HepG2 (cell line): ENCODE measurements at regions not wholly inside any gene's neighbourhood (a gene's known extent, or its start where the extent isn't known, plus 50 kb on each side); places are given as distances from the start of the nearest gene placed in this dataset.

Experiments
- ATAC-seq: fragments of 200-7000 bp; cut with Tn5 transposase; 3 replicates; pipeline ENCODE4 v1.9.1; 2020; ENCODE audit warnings: mild to moderate bottlenecking, moderate library complexity
- BruUV-seq: library from RNA; stranded (reverse); fragments of 400-500 nt; replicated peaks from 2 replicates; lab custom pipeline; 2021; lab: Mats Ljungman, UMichigan
- CTCF ChIA-PET: fragments of 300-600 bp; formaldehyde crosslinking; extraction: SDS; loops from one replicate; lab custom pipeline; 2021; ENCODE audit warnings: low total read pairs, inconsistent platforms, low intra/inter-chr PET ratio; lab: Yijun Ruan, JAX
- POLR2A ChIA-PET: fragments of 350-600 bp; sonication (Branson Sonifier 250); formaldehyde crosslinking; loops from one replicate; lab custom pipeline; 2020; ENCODE audit warnings: antibody characterized with exemption, inconsistent platforms; lab: Yijun Ruan, JAX
- DNase-seq: peaks from one replicate; pipeline ENCODE4 v3.0.0-alpha.2; 2015; ENCODE audit warnings: low spot score
- FAIRE-seq: peaks from 3 replicates; lab custom pipeline; 2011; peaks lifted over from hg19 to GRCh38; lab: Jason Lieb, UNC
- H2AFZ ChIP-seq: one replicate; pipeline ENCODE4 v1.6.1; 2011; ENCODE audit warnings: low read length, inconsistent platforms
- H3K27ac ChIP-seq: fragments of 300-600 bp; 3 replicates; pipeline ENCODE4 v1.8.0; 2011; ENCODE audit warnings: mixed run types, mild to moderate bottlenecking, mixed read lengths, low read length, inconsistent platforms; ENCODE audit not compliant: insufficient read depth; ENCODE audit errors: extremely low read length
- H3K27me3 ChIP-seq, 2 experiments: fragments of 200-600 bp in 1 of 2; 2 replicates in 1 of 2; 3 replicates in 1 of 2; pipeline versions ENCODE4 v1.6.0 to v1.8.0; 2011; ENCODE audit warnings: low read length in 2 of 2, mild to moderate bottlenecking in 2 of 2, moderate library complexity in 2 of 2, inconsistent platforms in 1 of 2; ENCODE audit not compliant: insufficient read depth in 2 of 2, control insufficient read depth in 1 of 2
- H3K36me3 ChIP-seq, 2 experiments: fragments of 200-600 bp in 1 of 2; replicated peaks in 1 of 2; 2 replicates in 1 of 2; 3 replicates in 1 of 2; pipeline versions ENCODE4 v1.5.1 to v1.8.0; 2011; ENCODE audit warnings: low read length in 2 of 2, inconsistent platforms in 1 of 2; ENCODE audit not compliant: insufficient read depth in 2 of 2, control insufficient read depth in 1 of 2
- H3K4me1 ChIP-seq: 2 replicates; pipeline ENCODE4 v1.5.1; 2012; ENCODE audit warnings: low read length, inconsistent platforms; ENCODE audit not compliant: insufficient read depth
- H3K4me2 ChIP-seq: 2 replicates; pipeline ENCODE4 v1.6.0; 2011; ENCODE audit warnings: low read depth, low read length, inconsistent platforms
- H3K4me3 ChIP-seq, 3 experiments: fragments of 200-600 bp in 1 of 3; sonication (generic), shearing (Covaris generic) in 1 of 3; replicated peaks in 1 of 3; 2 replicates each; pipeline ENCODE4 v1.5.1; 2011 to 2016; ENCODE audit warnings: low read length in 3 of 3, inconsistent platforms in 2 of 3, low read depth in 2 of 3, mild to moderate bottlenecking in 2 of 3, control low read depth in 1 of 3, mixed read lengths in 1 of 3; ENCODE audit not compliant: insufficient read depth in 1 of 3
- H3K79me2 ChIP-seq: one replicate; pipeline ENCODE4 v1.6.1; 2011; ENCODE audit warnings: low read length, inconsistent platforms; ENCODE audit not compliant: insufficient read depth
- H3K9ac ChIP-seq: 2 replicates; pipeline ENCODE4 v1.6.0; 2011; ENCODE audit warnings: mild to moderate bottlenecking, low read depth, low read length, inconsistent platforms; ENCODE audit not compliant: insufficient read depth
- H3K9me3 ChIP-seq: 2 replicates; pipeline ENCODE4 v1.5.1; 2012; ENCODE audit warnings: mild to moderate bottlenecking, low read length
- H4K20me1 ChIP-seq: 2 replicates; pipeline ENCODE4 v1.6.0; 2011; ENCODE audit warnings: inconsistent platforms, mild to moderate bottlenecking, low read length, moderate library complexity; ENCODE audit not compliant: insufficient read depth
- CAMTA2 ChIP-seq: sonication (generic); formaldehyde crosslinking; IDR thresholded peaks from 2 replicates; pipeline ENCODE4 v1.4.0; 2020; ENCODE audit warnings: mild to moderate bottlenecking, missing genetic modification reagents, borderline replicate concordance
- MEIS1 ChIP-seq: sonication (generic); formaldehyde crosslinking; IDR thresholded peaks from 2 replicates; pipeline ENCODE4 v1.9.0; 2021; ENCODE audit warnings: mild to moderate bottlenecking, missing genetic modification reagents, moderate library complexity, borderline replicate concordance
- MIXL1 ChIP-seq: IDR thresholded peaks from 2 replicates; pipeline ENCODE4 v1.6.1; 2016
- NONO ChIP-seq, 2 experiments: fragments of 450-650 bp in 1 of 2; sonication (generic) in 1 of 2; formaldehyde crosslinking in 1 of 2; IDR thresholded peaks in 1 of 2; conservative IDR thresholded peaks in 1 of 2; 2 replicates each; pipeline versions ENCODE4 v1.6.1 to v1.8.0; 2017 to 2022; ENCODE audit warnings: mild to moderate bottlenecking in 1 of 2, missing genetic modification reagents in 1 of 2, moderate library complexity in 1 of 2
- RXRB ChIP-seq: IDR thresholded peaks from 2 replicates; pipeline ENCODE4 v1.6.1; 2016; ENCODE audit warnings: borderline replicate concordance, missing genetic modification reagents, missing compliant biosample characterization
- STAG1 ChIP-seq: sonication (generic); formaldehyde crosslinking; IDR thresholded peaks from 2 replicates; pipeline ENCODE4 v1.4.0; 2020; ENCODE audit warnings: missing genetic modification reagents
- XRCC5 ChIP-seq: fragments of 200-400 bp; formaldehyde crosslinking; optimal IDR thresholded peaks from 2 replicates; pipeline ENCODE3; 2017; ENCODE audit warnings: mild to moderate bottlenecking, low read length
- ZMYM3 ChIP-seq: sonication (generic); formaldehyde crosslinking; IDR thresholded peaks from 2 replicates; pipeline ENCODE4 v1.5.1; 2020; ENCODE audit warnings: mild to moderate bottlenecking, missing genetic modification reagents
- ZMYM4 ChIP-seq: sonication (generic); formaldehyde crosslinking; IDR thresholded peaks from 2 replicates; pipeline ENCODE4 v1.8.1; 2023; ENCODE audit warnings: mild to moderate bottlenecking, missing genetic modification reagents
- ZNF772 ChIP-seq: sonication (generic); formaldehyde crosslinking; IDR thresholded peaks from 2 replicates; pipeline ENCODE4 v1.5.0; 2020; ENCODE audit warnings: mild to moderate bottlenecking, missing genetic modification reagents
- WGBS: methylation state at CpG from one replicate; pipeline ENCODE4 v1.1.6; 2017; ENCODE audit warnings: low lambda C conversion rate; 5-methylcytosine and 5-hydroxymethylcytosine counted together
- in situ Hi-C: cut with HindIII; loops from 2 replicates; pipeline ENCODE4 v1.10.0; 2017; ENCODE audit warnings: low pct_unique_long_range_greater_than_20kb; ENCODE audit not compliant: extremely low pct_ligation_motif_present
- intact Hi-C: fragments of 100-400 bp; cut with micrococcal nuclease; formaldehyde crosslinking; loops from one replicate; pipeline ENCODE4 v1.10.0; 2022; ENCODE audit not compliant: unreplicated experiment
- TF ChIP-seq, protein P1 (sequence below): sonication (generic); formaldehyde crosslinking; IDR thresholded peaks from 2 replicates; pipeline ENCODE4 v1.9.0; 2022; ENCODE audit warnings: missing genetic modification reagents, mild to moderate bottlenecking, borderline replicate concordance
- TF ChIP-seq, protein P2 (sequence below): sonication (generic); formaldehyde crosslinking; IDR thresholded peaks from 2 replicates; pipeline ENCODE4 v1.4.0; 2020; ENCODE audit warnings: missing genetic modification reagents
- TF ChIP-seq, protein P3 (sequence below), 2 experiments: IDR thresholded peaks; 2 replicates each; pipeline ENCODE4 v1.6.1; 2011 to 2012; ENCODE audit warnings: low read length in 2 of 2, borderline replicate concordance in 1 of 2, low read depth in 1 of 2, mild to moderate bottlenecking in 1 of 2, moderate library complexity in 1 of 2

DNA sequence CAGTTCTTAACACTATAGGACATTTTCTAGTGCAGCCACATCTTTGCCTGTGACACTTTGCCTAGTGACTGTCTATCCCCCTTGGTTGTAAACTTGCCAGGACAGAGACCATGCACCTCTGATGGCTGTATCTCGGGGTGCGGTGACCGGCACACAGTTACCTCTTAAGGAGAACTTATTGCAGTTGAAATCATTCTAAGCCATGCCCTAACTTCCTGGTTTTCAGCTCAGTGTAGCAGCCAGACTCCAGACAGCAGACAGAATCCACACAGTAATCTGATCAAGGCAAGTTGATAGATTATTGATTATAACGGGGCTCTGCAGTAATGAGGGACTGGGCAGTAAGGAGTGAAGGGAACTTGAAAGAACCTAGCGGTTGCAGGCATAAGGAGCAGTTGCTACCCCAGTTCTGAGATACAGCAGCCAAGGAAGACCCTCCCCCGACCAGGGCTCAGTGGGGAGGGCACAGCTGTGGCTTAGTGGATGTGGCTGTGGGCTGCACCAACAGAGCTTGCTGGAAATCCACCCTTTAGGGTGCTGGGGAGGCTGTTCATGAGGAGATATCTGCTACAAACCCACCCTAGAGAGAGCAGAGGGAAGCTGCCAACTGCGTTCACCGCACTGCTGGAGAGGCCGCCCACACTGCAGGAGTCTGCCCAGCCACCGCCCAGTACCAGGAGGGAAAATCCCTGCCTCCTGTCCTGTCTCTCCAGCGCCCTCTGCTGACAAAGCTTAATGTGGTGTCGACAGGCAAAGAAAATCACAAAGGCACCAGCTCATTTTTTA is 58.2 kb upstream of the BEGAIN start:
- peaks cover 16% of the 10 kb centered on the region for H3K4me1 ChIP-seq
- BruUV-seq, result no TSS peak
- intact Hi-C loops (loop anchor here (1.0 to 2.0 kb wide), 4 partner anchors 121 to 262 kb away; no protein-coding TSS in a partner anchor), in situ Hi-C loops (no loop called here)
- H3K4me3 ChIP-seq, result no peak overlapping the region
- FAIRE-seq (peak; percentile 87), DNase-seq (peak; percentile 75), ATAC-seq (peak; percentile 88)
- WGBS, result 61% methylated on average over 5 of the region's 12 CpGs
- no peaks in the 10 kb centered on the region for H3K36me3 ChIP-seq
- H3K4me2 ChIP-seq, result peak overlapping the region; percentile 33
- no peaks in the 10 kb centered on the region for H4K20me1 ChIP-seq
- H3K27ac ChIP-seq, result no peak overlapping the region
- no peak overlapping the region for H3K9ac ChIP-seq
- no peaks in the 10 kb centered on the region for H3K79me2 ChIP-seq
- no peak overlapping the region for H2AFZ ChIP-seq
- H3K9me3 ChIP-seq, result no peaks in the 10 kb centered on the region
- POLR2A ChIA-PET, result interaction anchor here (0.9 to 1.7 kb wide), 3 partner anchors 260 to 643 kb away, joined by 3 to 4 read pairs (median 3); no protein-coding TSS in a partner anchor
- H3K27me3 ChIP-seq, result peaks cover 4 to 6% of the 10 kb centered on the region in 2 experiments; a peak in 1 of 5 replicates
- CTCF ChIA-PET, result interaction anchor here (1.0 to 2.4 kb wide), 6 partner anchors 120 to 1020 kb away, joined by 3 to 15 read pairs (median 11); no protein-coding TSS in a partner anchor
- TF ChIP-seq ZMYM4 (CRISPR knock-in tag), result peak; percentile 24; the same call in 1 of the 2 replicates
- peak; percentile 83 for TF ChIP-seq XRCC5
- TF ChIP-seq STAG1 (CRISPR knock-in tag), result peak; percentile 89
- TF ChIP-seq, protein P1, sequence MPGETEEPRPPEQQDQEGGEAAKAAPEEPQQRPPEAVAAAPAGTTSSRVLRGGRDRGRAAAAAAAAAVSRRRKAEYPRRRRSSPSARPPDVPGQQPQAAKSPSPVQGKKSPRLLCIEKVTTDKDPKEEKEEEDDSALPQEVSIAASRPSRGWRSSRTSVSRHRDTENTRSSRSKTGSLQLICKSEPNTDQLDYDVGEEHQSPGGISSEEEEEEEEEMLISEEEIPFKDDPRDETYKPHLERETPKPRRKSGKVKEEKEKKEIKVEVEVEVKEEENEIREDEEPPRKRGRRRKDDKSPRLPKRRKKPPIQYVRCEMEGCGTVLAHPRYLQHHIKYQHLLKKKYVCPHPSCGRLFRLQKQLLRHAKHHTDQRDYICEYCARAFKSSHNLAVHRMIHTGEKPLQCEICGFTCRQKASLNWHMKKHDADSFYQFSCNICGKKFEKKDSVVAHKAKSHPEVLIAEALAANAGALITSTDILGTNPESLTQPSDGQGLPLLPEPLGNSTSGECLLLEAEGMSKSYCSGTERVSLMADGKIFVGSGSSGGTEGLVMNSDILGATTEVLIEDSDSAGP (CRISPR knock-in tag), result no peak
- no peak for TF ChIP-seq ZMYM3 (CRISPR knock-in tag)
- peak; percentile 52; the same call in 1 of the 2 replicates for TF ChIP-seq MIXL1 (CRISPR knock-in tag)
- no peak for TF ChIP-seq CAMTA2 (CRISPR knock-in tag)
- TF ChIP-seq ZNF772, result no peak
- TF ChIP-seq, protein P2, sequence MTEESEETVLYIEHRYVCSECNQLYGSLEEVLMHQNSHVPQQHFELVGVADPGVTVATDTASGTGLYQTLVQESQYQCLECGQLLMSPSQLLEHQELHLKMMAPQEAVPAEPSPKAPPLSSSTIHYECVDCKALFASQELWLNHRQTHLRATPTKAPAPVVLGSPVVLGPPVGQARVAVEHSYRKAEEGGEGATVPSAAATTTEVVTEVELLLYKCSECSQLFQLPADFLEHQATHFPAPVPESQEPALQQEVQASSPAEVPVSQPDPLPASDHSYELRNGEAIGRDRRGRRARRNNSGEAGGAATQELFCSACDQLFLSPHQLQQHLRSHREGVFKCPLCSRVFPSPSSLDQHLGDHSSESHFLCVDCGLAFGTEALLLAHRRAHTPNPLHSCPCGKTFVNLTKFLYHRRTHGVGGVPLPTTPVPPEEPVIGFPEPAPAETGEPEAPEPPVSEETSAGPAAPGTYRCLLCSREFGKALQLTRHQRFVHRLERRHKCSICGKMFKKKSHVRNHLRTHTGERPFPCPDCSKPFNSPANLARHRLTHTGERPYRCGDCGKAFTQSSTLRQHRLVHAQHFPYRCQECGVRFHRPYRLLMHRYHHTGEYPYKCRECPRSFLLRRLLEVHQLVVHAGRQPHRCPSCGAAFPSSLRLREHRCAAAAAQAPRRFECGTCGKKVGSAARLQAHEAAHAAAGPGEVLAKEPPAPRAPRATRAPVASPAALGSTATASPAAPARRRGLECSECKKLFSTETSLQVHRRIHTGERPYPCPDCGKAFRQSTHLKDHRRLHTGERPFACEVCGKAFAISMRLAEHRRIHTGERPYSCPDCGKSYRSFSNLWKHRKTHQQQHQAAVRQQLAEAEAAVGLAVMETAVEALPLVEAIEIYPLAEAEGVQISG (CRISPR knock-in tag), result peak; percentile 10; the same call in 1 of the 2 replicates
- TF ChIP-seq RXRB, result 0 out of 2 replicates have a peak, but pooled peaks have one; percentile 31
- TF ChIP-seq NONO (IDR thresholded peaks at IDR 0.05), result no peak
- TF ChIP-seq NONO (CRISPR knock-in tag; conservative IDR thresholded peaks at IDR 0.05), result 0 out of 2 replicates have a peak, but pooled peaks have one; percentile 39
- TF ChIP-seq MEIS1, result 0 out of 2 replicates have a peak, but pooled peaks have one; percentile 41
- TF ChIP-seq, protein P3, sequence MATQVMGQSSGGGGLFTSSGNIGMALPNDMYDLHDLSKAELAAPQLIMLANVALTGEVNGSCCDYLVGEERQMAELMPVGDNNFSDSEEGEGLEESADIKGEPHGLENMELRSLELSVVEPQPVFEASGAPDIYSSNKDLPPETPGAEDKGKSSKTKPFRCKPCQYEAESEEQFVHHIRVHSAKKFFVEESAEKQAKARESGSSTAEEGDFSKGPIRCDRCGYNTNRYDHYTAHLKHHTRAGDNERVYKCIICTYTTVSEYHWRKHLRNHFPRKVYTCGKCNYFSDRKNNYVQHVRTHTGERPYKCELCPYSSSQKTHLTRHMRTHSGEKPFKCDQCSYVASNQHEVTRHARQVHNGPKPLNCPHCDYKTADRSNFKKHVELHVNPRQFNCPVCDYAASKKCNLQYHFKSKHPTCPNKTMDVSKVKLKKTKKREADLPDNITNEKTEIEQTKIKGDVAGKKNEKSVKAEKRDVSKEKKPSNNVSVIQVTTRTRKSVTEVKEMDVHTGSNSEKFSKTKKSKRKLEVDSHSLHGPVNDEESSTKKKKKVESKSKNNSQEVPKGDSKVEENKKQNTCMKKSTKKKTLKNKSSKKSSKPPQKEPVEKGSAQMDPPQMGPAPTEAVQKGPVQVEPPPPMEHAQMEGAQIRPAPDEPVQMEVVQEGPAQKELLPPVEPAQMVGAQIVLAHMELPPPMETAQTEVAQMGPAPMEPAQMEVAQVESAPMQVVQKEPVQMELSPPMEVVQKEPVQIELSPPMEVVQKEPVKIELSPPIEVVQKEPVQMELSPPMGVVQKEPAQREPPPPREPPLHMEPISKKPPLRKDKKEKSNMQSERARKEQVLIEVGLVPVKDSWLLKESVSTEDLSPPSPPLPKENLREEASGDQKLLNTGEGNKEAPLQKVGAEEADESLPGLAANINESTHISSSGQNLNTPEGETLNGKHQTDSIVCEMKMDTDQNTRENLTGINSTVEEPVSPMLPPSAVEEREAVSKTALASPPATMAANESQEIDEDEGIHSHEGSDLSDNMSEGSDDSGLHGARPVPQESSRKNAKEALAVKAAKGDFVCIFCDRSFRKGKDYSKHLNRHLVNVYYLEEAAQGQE (IDR thresholded peaks at IDR 0.05; ENCODE audit: borderline replicate concordance in 1 of 2, low read depth in 1 of 2, low read length in 2 of 2), result no peak
